ENCODE measurements at regions not wholly inside any gene's neighbourhood (a gene's known extent, or its start where the extent isn't known, plus 50 kb on each side); places are given as distances from the start of the nearest gene placed in this dataset.

DNA sequence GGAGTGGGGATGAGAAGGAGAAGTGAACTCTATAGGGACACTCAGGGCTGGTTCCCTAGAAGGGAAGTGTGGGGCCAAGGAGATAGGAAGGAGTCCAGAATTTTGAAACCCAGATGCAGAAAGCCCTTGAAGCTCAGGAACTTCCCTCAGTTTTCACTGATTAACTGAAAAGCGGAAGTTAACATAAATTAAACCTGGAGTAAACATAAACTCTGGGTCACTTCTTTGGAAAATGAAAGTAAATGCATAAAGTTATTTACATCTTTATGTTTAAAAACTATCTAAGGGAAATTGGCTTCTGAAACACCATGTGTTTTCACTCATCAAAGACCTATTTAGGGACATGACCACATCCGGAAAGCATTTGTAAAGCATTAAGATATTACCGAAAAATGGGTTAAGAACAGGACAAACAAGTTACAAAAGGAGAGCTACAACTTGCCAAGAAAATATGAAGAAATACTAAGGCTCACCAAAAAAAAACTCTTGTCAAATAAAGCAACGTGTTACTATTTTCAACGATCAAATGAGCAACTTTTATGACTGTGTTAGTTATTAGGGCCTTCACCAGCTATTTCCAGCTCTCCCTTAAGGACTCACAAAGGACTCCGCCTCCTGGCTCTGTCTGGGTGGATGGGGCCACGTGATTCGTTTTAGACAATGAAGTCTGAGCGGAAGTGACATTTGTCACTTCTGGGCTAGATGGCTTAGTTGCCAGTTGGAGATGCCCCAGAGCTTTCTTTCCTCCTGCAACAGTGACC lies 439.1 kb upstream of the ZNF507 start:
- H3K9me3 ChIP-seq = no peaks in the 10 kb centered on the region; the same call in 1 of the 2 replicates
- H3K27ac ChIP-seq (ENCODE audit: low read depth in 2 of 2, low read length in 1 of 2) = no peak overlapping the region
- no peaks in the 10 kb centered on the region for H3K79me2 ChIP-seq (ENCODE audit: insufficient read depth)
- no peak overlapping the region for H3K4me2 ChIP-seq
- no peaks in the 10 kb centered on the region for H4K20me1 ChIP-seq (ENCODE audit: insufficient read depth)
- H3K36me3 ChIP-seq (replicated peaks in 1 of 2; ENCODE audit: control insufficient read depth in 1 of 2, insufficient read depth in 2 of 2, low read length in 1 of 2) = no peaks in the 10 kb centered on the region
- no peaks in the 10 kb centered on the region for H3K27me3 ChIP-seq (ENCODE audit: insufficient read depth)
- TF ChIP-seq, protein P1, sequence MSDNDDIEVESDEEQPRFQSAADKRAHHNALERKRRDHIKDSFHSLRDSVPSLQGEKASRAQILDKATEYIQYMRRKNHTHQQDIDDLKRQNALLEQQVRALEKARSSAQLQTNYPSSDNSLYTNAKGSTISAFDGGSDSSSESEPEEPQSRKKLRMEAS (IDR thresholded peaks at IDR 0.05; ENCODE audit: low read depth) = no peak
- TF ChIP-seq GABPA (IDR thresholded peaks at IDR 0.05; ENCODE audit: low read depth) (no peak), EP300 (IDR thresholded peaks at IDR 0.05; ENCODE audit: borderline replicate concordance in 1 of 2, low read depth in 1 of 2, low read length in 1 of 2) (no peak), FOXJ3 (CRISPR knock-in tag; IDR thresholded peaks at IDR 0.05) (no peak), RFX5 (IDR thresholded peaks at IDR 0.05; ENCODE audit: low read length) (no peak), RAD21 (IDR thresholded peaks at IDR 0.05; ENCODE audit: low read length) (no peak), MXI1 (IDR thresholded peaks at IDR 0.05; ENCODE audit: low read depth, low read length) (no peak)
- TF ChIP-seq, protein P2, sequence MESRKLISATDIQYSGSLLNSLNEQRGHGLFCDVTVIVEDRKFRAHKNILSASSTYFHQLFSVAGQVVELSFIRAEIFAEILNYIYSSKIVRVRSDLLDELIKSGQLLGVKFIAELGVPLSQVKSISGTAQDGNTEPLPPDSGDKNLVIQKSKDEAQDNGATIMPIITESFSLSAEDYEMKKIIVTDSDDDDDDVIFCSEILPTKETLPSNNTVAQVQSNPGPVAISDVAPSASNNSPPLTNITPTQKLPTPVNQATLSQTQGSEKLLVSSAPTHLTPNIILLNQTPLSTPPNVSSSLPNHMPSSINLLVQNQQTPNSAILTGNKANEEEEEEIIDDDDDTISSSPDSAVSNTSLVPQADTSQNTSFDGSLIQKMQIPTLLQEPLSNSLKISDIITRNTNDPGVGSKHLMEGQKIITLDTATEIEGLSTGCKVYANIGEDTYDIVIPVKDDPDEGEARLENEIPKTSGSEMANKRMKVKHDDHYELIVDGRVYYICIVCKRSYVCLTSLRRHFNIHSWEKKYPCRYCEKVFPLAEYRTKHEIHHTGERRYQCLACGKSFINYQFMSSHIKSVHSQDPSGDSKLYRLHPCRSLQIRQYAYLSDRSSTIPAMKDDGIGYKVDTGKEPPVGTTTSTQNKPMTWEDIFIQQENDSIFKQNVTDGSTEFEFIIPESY (IDR thresholded peaks at IDR 0.05; ENCODE audit: borderline replicate concordance, low read depth) = no peak
- TF ChIP-seq, protein P3, sequence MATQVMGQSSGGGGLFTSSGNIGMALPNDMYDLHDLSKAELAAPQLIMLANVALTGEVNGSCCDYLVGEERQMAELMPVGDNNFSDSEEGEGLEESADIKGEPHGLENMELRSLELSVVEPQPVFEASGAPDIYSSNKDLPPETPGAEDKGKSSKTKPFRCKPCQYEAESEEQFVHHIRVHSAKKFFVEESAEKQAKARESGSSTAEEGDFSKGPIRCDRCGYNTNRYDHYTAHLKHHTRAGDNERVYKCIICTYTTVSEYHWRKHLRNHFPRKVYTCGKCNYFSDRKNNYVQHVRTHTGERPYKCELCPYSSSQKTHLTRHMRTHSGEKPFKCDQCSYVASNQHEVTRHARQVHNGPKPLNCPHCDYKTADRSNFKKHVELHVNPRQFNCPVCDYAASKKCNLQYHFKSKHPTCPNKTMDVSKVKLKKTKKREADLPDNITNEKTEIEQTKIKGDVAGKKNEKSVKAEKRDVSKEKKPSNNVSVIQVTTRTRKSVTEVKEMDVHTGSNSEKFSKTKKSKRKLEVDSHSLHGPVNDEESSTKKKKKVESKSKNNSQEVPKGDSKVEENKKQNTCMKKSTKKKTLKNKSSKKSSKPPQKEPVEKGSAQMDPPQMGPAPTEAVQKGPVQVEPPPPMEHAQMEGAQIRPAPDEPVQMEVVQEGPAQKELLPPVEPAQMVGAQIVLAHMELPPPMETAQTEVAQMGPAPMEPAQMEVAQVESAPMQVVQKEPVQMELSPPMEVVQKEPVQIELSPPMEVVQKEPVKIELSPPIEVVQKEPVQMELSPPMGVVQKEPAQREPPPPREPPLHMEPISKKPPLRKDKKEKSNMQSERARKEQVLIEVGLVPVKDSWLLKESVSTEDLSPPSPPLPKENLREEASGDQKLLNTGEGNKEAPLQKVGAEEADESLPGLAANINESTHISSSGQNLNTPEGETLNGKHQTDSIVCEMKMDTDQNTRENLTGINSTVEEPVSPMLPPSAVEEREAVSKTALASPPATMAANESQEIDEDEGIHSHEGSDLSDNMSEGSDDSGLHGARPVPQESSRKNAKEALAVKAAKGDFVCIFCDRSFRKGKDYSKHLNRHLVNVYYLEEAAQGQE (IDR thresholded peaks at IDR 0.05; ENCODE audit: low read depth, low read length) = no peak
- TF ChIP-seq, protein P4, sequence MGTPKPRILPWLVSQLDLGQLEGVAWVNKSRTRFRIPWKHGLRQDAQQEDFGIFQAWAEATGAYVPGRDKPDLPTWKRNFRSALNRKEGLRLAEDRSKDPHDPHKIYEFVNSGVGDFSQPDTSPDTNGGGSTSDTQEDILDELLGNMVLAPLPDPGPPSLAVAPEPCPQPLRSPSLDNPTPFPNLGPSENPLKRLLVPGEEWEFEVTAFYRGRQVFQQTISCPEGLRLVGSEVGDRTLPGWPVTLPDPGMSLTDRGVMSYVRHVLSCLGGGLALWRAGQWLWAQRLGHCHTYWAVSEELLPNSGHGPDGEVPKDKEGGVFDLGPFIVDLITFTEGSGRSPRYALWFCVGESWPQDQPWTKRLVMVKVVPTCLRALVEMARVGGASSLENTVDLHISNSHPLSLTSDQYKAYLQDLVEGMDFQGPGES (IDR thresholded peaks at IDR 0.05; ENCODE audit: low read depth, low read length) = no peak
- no peak overlapping the region for H3K4me3 ChIP-seq (ENCODE audit: low read depth in 2 of 2, low read length in 1 of 2)
- H3K9ac ChIP-seq = no peak overlapping the region
- no peaks in the 10 kb centered on the region for H3F3A ChIP-seq (replicated peaks; ENCODE audit: insufficient read depth)
- 34% methylated on average over 9 of the region's 9 CpGs for WGBS (ENCODE audit: low lambda C conversion rate)
- H2AFZ ChIP-seq (ENCODE audit: low read depth) = no peak overlapping the region
- H3K9me2 ChIP-seq = no peaks in the 10 kb centered on the region
- ChIA-PET CTCF (no interaction called here), POLR2A (no interaction called here)
- no peaks in the 10 kb centered on the region; a peak in 1 of 4 replicates for H3K4me1 ChIP-seq (ENCODE audit: control insufficient read depth in 1 of 2, insufficient read depth in 2 of 2, low read depth in 1 of 2, low read length in 1 of 2)
- DNase-seq = no peak

All from SK-N-SH (cell line).